ENCODE measurements at regions not wholly inside any gene's neighbourhood (a gene's known extent, or its start where the extent isn't known, plus 50 kb on each side); places are given as distances from the start of the nearest gene placed in this dataset.

- intact Hi-C loops (cut with micrococcal nuclease): no loop called here
- Histone ChIP-seq H3K27me3 (ENCODE audit: low read depth) (no peaks in the 10 kb centered on the region), H3K36me3 (no peaks in the 10 kb centered on the region), H3K9me3 (replicated peaks) (peaks cover 39% of the 10 kb centered on the region), H3K4me1 (no peaks in the 10 kb centered on the region), H3K27ac (replicated peaks) (no peak overlapping the region), H3K4me3 (no peak overlapping the region)
- no peak for TF ChIP-seq CTCF (IDR thresholded peaks at IDR 0.05; ENCODE audit: borderline replicate concordance)
- DNase-seq: no peak
These were observed 1386.0 kb upstream of the ADGRL4 start for GRCh38 chr1:80392529-80392928.

- Histone ChIP-seq H3K27ac (replicated peaks) (no peak overlapping the region), H3K4me3 (no peak overlapping the region), H3K36me3 (no peaks in the 10 kb centered on the region), H3K27me3 (ENCODE audit: low read depth) (no peaks in the 10 kb centered on the region), H3K4me1 (no peaks in the 10 kb centered on the region), H3K9me3 (replicated peaks) (peaks cover 27% of the 10 kb centered on the region)
- TF ChIP-seq CTCF (IDR thresholded peaks at IDR 0.05; ENCODE audit: borderline replicate concordance): no peak
- intact Hi-C loops (cut with micrococcal nuclease): no loop called here
- DNase-seq: no peak
These were observed 1379.1 kb upstream of the ADGRL4 start for GRCh38 chr1:80385650-80386049.

- TF ChIP-seq CTCF (IDR thresholded peaks at IDR 0.05; ENCODE audit: borderline replicate concordance): no peak
These were observed 1378.4 kb upstream of the ADGRL4 start for GRCh38 chr1:80384959-80385358.

GRCh38 chr1:80384083-80384830 is 1377.7 kb upstream of the ADGRL4 start:
- intact Hi-C loops (cut with micrococcal nuclease): no loop called here
- no peaks in the 10 kb centered on the region for H3K4me1 ChIP-seq
- H3K27me3 ChIP-seq (ENCODE audit: low read depth): no peaks in the 10 kb centered on the region
- H3K9me3 ChIP-seq (replicated peaks): peaks cover 13% of the 10 kb centered on the region
- no peak for TF ChIP-seq CTCF (IDR thresholded peaks at IDR 0.05; ENCODE audit: borderline replicate concordance)
- H3K36me3 ChIP-seq: no peaks in the 10 kb centered on the region
- no peak overlapping the region for H3K27ac ChIP-seq (replicated peaks)
- H3K4me3 ChIP-seq: no peak overlapping the region
- no peak for DNase-seq

More at GRCh38 chr1:80384959-80385358, 1378.4 kb upstream of the ADGRL4 start:
- H3K4me1 ChIP-seq: no peaks in the 10 kb centered on the region
- DNase-seq: no peak
- peaks cover 20% of the 10 kb centered on the region for H3K9me3 ChIP-seq (replicated peaks)
- no peak overlapping the region for H3K4me3 ChIP-seq
- H3K27me3 ChIP-seq (ENCODE audit: low read depth): no peaks in the 10 kb centered on the region
- intact Hi-C loops (cut with micrococcal nuclease): no loop called here
- no peak overlapping the region for H3K27ac ChIP-seq (replicated peaks)
- H3K36me3 ChIP-seq: no peaks in the 10 kb centered on the region

GRCh38 chr1:80375662-80376061 is 1369.1 kb upstream of the ADGRL4 start:
- Histone ChIP-seq H3K36me3 (no peaks in the 10 kb centered on the region), H3K27ac (replicated peaks) (no peak overlapping the region), H3K4me3 (no peak overlapping the region), H3K9me3 (replicated peaks) (no peaks in the 10 kb centered on the region), H3K27me3 (ENCODE audit: low read depth) (no peaks in the 10 kb centered on the region), H3K4me1 (no peaks in the 10 kb centered on the region)
- DNase-seq: no peak
- TF ChIP-seq CTCF (IDR thresholded peaks at IDR 0.05; ENCODE audit: borderline replicate concordance): no peak
- intact Hi-C loops (cut with micrococcal nuclease): no loop called here
